Ureter (tissue), 1 donor: ENCODE measurements at regions not wholly inside any gene's neighbourhood (a gene's known extent, or its start where the extent isn't known, plus 50 kb on each side); places are given as distances from the start of the nearest gene placed in this dataset.

Experiments
- DNase-seq: peaks from one replicate; pipeline ENCODE4 v3.0.0-alpha.2; 2020; ENCODE audit warnings: low spot score
- donor health status: DM: yes; HTN: yes; CAD: no.

- no peak for DNase-seq
These were observed 276.9 kb downstream of the UQCRFS1 start for GRCh38 chr19:28936001-28936400.

DNA sequence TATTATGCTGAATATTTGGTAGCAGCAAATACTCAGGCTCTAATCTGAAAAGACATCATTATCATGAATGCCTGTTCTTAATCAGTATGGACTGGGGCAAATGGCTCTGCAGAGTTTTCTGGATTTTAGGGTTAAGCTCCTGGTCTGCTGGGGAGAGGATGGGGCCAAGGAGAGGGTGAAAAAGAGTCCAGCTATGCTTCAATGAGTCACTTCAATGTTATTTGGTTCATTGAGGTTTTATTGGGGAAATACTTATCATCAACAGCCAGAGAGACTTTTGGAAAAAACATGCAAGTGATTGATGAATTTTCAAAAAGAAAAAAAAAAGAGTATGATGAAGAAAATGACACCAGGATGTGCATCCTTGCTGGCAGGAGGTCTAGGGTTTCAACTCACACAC, 278.3 kb downstream of the UQCRFS1 start:
- DNase-seq, result no peak

GRCh38 chr19:28933039-28933438, 279.9 kb downstream of the UQCRFS1 start:
- DNase-seq, result no peak

- no peak for DNase-seq
These were observed 280.5 kb downstream of the UQCRFS1 start for GRCh38 chr19:28932446-28932845.

- DNase-seq, result no peak
These were observed 283.9 kb downstream of the UQCRFS1 start for GRCh38 chr19:28929006-28929405.

GRCh38 chr19:28927456-28927855, 285.5 kb downstream of the UQCRFS1 start:
- no peak for DNase-seq

DNA sequence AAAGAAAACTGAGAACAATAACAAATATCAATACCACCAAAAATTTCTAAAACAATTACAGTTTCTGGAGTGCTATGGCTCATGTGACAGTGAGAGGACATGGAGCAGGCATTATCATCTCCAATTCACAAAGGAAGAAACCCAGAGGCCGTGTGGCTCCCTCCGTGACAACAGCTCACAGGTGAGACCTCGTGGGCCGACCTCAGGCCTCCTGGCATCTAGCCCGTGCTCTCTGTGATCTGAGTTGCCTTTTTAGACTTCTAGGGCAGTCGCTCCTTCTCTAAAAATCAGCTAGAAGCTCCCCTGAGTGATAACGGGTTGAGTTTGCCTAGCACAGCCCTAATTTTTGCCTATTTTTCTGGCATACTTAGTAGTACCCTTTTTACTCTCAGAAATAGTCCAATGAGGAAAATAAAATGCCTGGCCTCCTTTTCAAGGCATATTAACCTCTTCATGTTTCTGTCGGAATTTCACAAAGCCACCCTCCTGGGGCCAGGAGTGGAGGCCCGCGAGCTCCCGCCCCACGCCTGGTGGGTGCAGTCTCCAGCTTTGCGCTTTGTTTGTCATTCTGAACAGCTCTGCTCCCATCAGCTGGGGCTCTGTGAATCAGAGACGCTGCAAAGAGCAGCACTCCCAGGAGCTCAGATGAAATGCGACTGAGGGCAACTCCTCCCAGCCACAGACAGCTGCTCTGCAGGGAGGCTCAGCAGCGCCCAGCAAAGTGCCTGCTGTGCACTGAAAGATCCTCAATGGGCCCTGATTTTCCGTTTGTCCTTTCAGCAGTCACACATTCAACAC, 292.5 kb downstream of the UQCRFS1 start:
- no peak for DNase-seq

GRCh38 chr19:28917621-28918020, 295.3 kb downstream of the UQCRFS1 start:
- no peak for DNase-seq

DNA sequence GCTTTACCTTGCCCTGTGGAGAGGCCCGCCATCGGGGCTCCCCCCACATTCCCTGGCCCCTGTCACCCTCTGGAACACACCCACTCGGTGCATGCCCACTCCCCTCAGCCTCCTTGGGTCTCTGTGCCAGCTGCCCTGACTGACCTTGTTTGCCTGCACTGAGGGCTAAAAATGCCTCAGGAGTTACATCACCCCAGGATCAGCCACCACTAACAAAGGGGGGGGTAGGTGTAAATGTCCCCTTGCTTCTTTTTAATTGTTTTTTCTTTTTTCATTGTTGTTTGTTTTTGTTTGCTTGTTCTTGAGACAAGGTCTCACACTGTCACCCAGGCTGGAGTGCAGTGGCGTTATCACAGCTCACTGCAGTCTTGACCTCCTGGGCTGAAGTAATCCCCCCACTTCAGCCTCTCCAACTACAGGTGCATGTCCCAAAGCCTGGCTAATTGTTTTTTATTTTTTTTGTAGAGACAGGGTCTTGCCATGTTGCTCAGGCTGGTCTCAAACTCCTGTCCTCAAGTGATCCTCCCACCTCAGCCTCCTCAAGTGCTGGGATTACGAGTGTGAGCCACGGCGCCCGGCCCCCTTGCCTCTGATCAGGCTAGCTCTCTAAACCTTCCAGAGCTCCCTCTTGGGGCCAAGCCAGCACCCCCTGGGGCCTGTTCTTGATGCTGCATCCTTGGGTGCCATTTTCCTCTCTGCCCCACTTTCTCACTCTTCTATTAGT, 297.1 kb downstream of the UQCRFS1 start:
- DNase-seq, result no peak

- no peak for DNase-seq
These were observed 297.7 kb downstream of the UQCRFS1 start for GRCh38 chr19:28915202-28915601.

- DNase-seq, result no peak
These were observed 298.8 kb downstream of the UQCRFS1 start for GRCh38 chr19:28914173-28914572.

- DNase-seq, result no peak
These were observed 299.3 kb downstream of the UQCRFS1 start for GRCh38 chr19:28913626-28914025.

GRCh38 chr19:28908941-28909340, 304.0 kb downstream of the UQCRFS1 start:
- no peak for DNase-seq

GRCh38 chr19:28907534-28907933, 305.4 kb downstream of the UQCRFS1 start:
- DNase-seq, result no peak

- DNase-seq, result no peak
These were observed 307.0 kb downstream of the UQCRFS1 start for GRCh38 chr19:28905996-28906395.

- DNase-seq, result no peak
These were observed 313.2 kb downstream of the UQCRFS1 start for GRCh38 chr19:28899703-28900102.

GRCh38 chr19:28898249-28898648, 314.7 kb downstream of the UQCRFS1 start:
- no peak for DNase-seq

GRCh38 chr19:28889941-28890670, 322.8 kb downstream of the UQCRFS1 start:
- DNase-seq, result no peak

DNA sequence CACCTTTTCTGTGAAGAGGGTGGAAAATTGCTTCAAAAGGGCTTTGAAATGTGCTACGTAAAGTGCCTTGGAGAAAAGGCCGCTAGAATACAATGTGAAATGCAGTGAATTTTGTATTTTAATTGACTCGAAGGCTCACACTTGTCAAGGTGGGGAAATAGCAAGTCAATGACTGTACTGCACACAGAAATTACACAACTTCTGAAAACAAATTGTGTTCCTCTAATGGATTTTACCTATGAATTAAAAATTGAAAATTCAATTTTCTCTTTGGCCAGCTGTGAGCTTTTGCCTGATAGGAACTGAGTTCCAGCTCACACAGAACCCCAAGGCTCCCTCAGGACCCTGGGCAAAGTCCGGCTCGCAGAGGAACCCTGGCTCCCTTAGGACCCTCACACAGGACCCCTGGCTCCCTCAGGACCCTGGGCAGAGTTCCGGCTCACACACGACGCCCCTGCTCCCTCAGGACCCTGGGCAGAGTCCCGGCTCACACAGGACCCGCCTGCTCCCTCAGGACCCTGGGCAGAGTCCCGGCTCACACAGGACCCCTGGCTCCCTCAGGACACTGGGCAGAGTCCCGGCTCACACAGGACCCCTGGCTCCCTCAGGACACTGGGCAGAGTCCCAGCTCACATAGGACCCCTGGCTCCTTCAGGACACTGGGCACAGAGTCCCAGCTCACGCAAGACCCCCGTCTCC, 324.9 kb downstream of the UQCRFS1 start:
- DNase-seq, result no peak

DNA sequence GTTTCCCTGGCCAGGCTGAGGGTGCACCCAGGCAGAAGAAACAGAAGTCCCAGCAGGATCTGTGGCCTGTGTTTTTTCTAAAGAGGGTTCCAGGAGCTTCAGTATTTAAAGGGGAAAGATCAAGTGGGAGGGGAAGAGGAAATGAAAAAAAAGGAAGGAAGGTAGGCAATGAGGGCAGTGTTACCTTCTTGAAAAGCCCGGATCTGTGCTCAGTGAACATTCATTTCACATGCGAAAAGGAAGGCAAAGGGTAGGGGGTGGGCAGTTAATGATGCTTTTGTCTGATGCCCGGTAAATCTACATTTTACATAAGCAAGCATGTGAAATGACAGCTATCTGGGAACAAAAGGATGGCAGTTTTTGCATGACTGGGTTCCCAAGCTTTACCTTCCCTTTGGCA, 326.2 kb downstream of the UQCRFS1 start:
- no peak for DNase-seq

DNA sequence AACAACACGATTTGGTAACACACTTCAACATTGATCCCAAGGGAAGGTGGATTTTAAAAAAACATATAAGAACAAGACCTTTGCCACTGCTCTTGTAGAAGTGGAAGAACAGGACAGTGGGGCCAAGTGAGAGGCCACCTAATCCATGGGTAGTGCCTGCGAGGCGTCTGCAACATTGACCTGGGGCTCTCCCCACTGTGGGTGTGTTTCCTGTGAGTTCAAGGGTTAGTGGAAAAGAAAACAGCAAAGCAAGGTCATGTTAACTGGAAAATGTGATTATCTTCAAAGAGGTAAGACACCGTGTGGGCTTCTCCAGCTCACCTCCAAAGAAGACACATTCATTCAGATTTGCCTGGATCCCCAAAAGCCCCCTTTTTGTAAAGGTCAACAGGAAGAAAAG, 327.0 kb downstream of the UQCRFS1 start:
- no peak for DNase-seq
